Osteoblast (primary cell): ENCODE measurements at regions not wholly inside any gene's neighbourhood (a gene's known extent, or its start where the extent isn't known, plus 50 kb on each side); places are given as distances from the start of the nearest gene placed in this dataset.
"Not testable (repeated sequence)": the region's sequence is repeated elsewhere in the genome, so short reads cannot be mapped to it uniquely, and the experiment has no call there.

ENCODE experiments used
- DNase-seq: peaks from one replicate; pipeline ENCODE4 v3.0.0; 2011; ENCODE audit warnings: low spot score, mixed read lengths; ENCODE audit not compliant: insufficient read length; ENCODE audit errors: missing footprints
- H2AFZ ChIP-seq: 2 replicates; pipeline ENCODE4 v1.6.0; 2011; ENCODE audit warnings: mild to moderate bottlenecking, low read length
- H3K27ac ChIP-seq: 2 replicates; pipeline ENCODE4 v1.5.1; 2011; ENCODE audit warnings: mild to moderate bottlenecking, low read depth, low read length, moderate library complexity
- H3K27me3 ChIP-seq: 2 replicates; pipeline ENCODE4 v1.6.0; 2012; ENCODE audit warnings: mild to moderate bottlenecking, control low read depth, inconsistent platforms, low read length, moderate library complexity; ENCODE audit not compliant: insufficient read depth
- H3K36me3 ChIP-seq: 2 replicates; pipeline ENCODE4 v1.5.1; 2011; ENCODE audit warnings: mild to moderate bottlenecking, low read length, control low read depth, moderate library complexity; ENCODE audit not compliant: insufficient read depth
- H3K4me1 ChIP-seq: 2 replicates; pipeline ENCODE4 v1.5.1; 2011; ENCODE audit warnings: mild to moderate bottlenecking, low read length, control low read depth, moderate library complexity; ENCODE audit not compliant: insufficient read depth
- H3K4me2 ChIP-seq: 2 replicates; pipeline ENCODE4 v1.6.0; 2011; ENCODE audit warnings: mild to moderate bottlenecking, low read length; ENCODE audit not compliant: insufficient read depth
- H3K4me3 ChIP-seq: fragments of 200-600 bp; sonication (generic); 3 replicates; pipeline ENCODE4 v1.5.1; 2012; ENCODE audit warnings: mild to moderate bottlenecking, low read length, inconsistent platforms; ENCODE audit not compliant: insufficient read depth
- H3K79me2 ChIP-seq: 2 replicates; pipeline ENCODE4 v1.6.0; 2012; ENCODE audit warnings: mild to moderate bottlenecking, low read length, control low read depth, inconsistent platforms; ENCODE audit not compliant: insufficient read depth
- H3K9me3 ChIP-seq: 2 replicates; pipeline ENCODE4 v1.5.1; 2011; ENCODE audit warnings: low read depth, low read length, control low read depth
- H4K20me1 ChIP-seq: 2 replicates; pipeline ENCODE4 v1.6.0; 2012; ENCODE audit warnings: mild to moderate bottlenecking, low read length, control low read depth; ENCODE audit not compliant: insufficient read depth
- TF ChIP-seq, protein P1 (sequence below): IDR thresholded peaks from 2 replicates; pipeline ENCODE4 v1.5.1; 2011; ENCODE audit warnings: mild to moderate bottlenecking, low read depth, low read length, moderate library complexity; ENCODE audit errors: extremely low read depth

DNA sequence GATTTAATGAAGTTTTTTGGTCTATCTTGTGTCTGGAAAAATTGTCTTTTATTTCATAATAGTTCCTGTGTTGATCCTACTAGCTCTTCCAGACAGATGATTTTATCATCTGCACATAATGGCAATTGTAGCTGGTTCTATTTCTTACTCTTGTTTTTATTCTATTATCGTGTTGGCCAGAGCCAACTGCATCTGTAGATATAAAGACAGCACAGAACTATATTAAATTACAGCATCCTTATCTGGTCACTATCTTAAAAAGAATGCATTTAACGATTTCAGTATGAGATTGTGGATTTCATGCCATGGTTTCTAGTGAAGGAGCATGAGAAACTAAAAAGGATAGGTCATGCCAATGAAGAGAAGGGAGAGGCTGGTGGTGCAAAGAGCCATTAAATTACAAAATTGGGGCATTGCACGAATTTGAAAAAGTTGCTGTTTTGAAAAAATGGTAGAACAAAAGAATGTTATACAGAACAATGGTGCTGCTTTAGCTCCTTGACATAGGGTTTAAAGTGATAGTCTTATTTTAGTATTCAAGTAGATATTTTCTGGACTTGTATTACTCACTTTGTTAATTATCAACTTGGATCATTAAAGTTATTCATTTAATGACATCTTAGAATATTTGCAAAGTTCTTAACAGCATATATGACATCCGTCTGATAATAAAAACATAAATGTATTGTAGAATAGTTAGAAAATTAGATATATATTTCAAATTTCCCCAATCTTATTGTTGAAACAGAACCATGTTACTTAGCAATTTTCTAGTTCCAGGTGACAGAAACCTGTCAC, 1250.3 kb downstream of the REEP3 start:
- Histone ChIP-seq H3K4me1 (no peaks in the 10 kb centered on the region), H4K20me1 (no peaks in the 10 kb centered on the region), H3K27me3 (no peaks in the 10 kb centered on the region), H3K4me3 (no peak overlapping the region), H3K27ac (no peak overlapping the region), H3K36me3 (no peaks in the 10 kb centered on the region), H3K4me2 (no peak overlapping the region), H2AFZ (no peak overlapping the region), H3K79me2 (no peaks in the 10 kb centered on the region), H3K9me3 (no peaks in the 10 kb centered on the region)
- DNase-seq = no peak
- TF ChIP-seq, protein P1, sequence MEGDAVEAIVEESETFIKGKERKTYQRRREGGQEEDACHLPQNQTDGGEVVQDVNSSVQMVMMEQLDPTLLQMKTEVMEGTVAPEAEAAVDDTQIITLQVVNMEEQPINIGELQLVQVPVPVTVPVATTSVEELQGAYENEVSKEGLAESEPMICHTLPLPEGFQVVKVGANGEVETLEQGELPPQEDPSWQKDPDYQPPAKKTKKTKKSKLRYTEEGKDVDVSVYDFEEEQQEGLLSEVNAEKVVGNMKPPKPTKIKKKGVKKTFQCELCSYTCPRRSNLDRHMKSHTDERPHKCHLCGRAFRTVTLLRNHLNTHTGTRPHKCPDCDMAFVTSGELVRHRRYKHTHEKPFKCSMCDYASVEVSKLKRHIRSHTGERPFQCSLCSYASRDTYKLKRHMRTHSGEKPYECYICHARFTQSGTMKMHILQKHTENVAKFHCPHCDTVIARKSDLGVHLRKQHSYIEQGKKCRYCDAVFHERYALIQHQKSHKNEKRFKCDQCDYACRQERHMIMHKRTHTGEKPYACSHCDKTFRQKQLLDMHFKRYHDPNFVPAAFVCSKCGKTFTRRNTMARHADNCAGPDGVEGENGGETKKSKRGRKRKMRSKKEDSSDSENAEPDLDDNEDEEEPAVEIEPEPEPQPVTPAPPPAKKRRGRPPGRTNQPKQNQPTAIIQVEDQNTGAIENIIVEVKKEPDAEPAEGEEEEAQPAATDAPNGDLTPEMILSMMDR = no peak

DNA sequence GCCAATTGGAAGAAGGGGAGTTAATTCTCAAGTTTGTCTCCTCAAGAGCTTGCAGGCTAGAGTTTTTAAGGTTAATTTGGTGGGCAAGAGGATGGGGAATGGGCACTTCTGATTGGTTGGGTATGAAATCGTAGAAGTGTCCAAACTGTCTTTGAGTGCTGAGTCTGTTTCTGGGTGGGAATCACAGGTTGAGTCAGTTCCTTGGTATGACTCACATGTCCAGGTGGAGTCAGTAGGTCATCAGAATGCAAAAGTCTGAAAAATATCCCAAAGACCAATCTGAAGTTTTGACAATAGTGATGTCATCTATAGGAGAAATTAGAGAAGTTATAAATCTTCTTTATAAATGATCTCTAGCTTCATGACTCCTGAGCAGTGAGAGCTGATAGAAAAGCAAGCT, 1252.2 kb downstream of the REEP3 start:
- no peak overlapping the region for H3K27ac ChIP-seq
- no peaks in the 10 kb centered on the region for H3K27me3 ChIP-seq
- H3K36me3 ChIP-seq = no peaks in the 10 kb centered on the region
- H3K9me3 ChIP-seq = no peaks in the 10 kb centered on the region
- no peaks in the 10 kb centered on the region for H3K79me2 ChIP-seq
- H2AFZ ChIP-seq = no peak overlapping the region
- TF ChIP-seq, protein P1 = no peak
- H3K4me2 ChIP-seq = no peak overlapping the region
- DNase-seq = no peak
- no peaks in the 10 kb centered on the region for H4K20me1 ChIP-seq
- no peaks in the 10 kb centered on the region for H3K4me1 ChIP-seq
- H3K4me3 ChIP-seq = no peak overlapping the region

DNA sequence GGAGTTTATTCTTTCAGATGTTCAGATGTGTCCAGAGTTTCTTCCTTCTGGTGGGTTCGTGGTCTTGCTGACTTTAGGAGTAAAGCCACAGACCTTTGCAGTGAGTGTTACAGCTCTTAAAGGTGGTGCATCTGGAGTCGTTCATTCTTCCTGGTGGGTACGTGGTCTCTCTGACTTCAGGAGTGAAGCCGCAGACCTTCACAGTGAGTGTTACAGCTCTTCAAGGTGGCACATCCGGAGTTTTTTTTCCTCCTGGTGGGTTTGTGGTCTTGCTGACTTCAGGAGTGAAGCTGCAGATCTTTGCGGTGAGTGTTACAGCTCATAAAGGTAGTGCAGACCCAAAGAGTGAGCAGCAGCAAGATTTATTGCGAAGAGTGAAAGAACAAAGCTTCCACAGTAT, 1263.2 kb downstream of the REEP3 start:
- not testable (repeated sequence) for H3K4me2 ChIP-seq, DNase-seq, H2AFZ ChIP-seq

DNA sequence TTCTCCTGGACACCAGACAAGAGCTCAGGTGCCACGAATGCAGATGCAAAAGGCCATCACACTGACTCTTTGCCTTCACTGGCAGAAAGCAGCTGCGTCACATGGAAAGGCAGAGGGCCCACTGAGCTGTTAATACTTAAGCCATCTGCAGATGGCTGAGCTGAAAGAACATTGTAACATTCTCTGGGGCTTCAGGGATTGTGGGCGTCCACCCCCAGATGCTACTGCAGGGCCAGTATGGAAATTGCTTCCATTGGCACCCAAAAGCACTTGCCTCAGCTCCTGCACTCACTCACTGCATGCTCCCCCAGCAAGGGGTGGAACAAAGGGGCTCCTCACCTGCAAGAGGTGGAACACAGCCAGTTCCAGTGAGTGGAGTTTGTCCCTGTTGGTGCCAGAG, 1264.6 kb downstream of the REEP3 start:
- H3K36me3 ChIP-seq = no peaks in the 10 kb centered on the region
- H4K20me1 ChIP-seq = no peaks in the 10 kb centered on the region
- H3K79me2 ChIP-seq = no peaks in the 10 kb centered on the region
- TF ChIP-seq, protein P1 = no peak
- H3K27ac ChIP-seq = no peak overlapping the region
- no peaks in the 10 kb centered on the region for H3K4me1 ChIP-seq
- no peak overlapping the region for H2AFZ ChIP-seq
- H3K4me3 ChIP-seq = no peak overlapping the region
- no peak for DNase-seq
- H3K9me3 ChIP-seq = no peaks in the 10 kb centered on the region
- no peaks in the 10 kb centered on the region for H3K27me3 ChIP-seq
- H3K4me2 ChIP-seq = no peak overlapping the region

More for the DNA sequence above, 1263.2 kb downstream of the REEP3 start:
- H3K4me3 ChIP-seq, H3K79me2 ChIP-seq, H3K27me3 ChIP-seq, H3K4me1 ChIP-seq, H3K27ac ChIP-seq, H3K36me3 ChIP-seq, H3K9me3 ChIP-seq, H4K20me1 ChIP-seq: not testable (repeated sequence)
